ENCODE measurements at regions not wholly inside any gene's neighbourhood (a gene's known extent, or its start where the extent isn't known, plus 50 kb on each side); places are given as distances from the start of the nearest gene placed in this dataset.
A peak's percentile ranks its signal among the peaks of the same experiment; 100 is the strongest.
"Not testable (repeated sequence)": the region's sequence is repeated elsewhere in the genome, so short reads cannot be mapped to it uniquely, and the experiment has no call there.

- DNase-seq (ENCODE audit: low spot score), result no peak
Observed at GRCh38 chr1:239112101-239112935, 274.1 kb upstream of the CHRM3 start.

- DNase-seq (ENCODE audit: low spot score), result no peak
Observed at GRCh38 chr1:239107676-239108075, 278.7 kb upstream of the CHRM3 start.

- DNase-seq (ENCODE audit: low spot score), result not testable (repeated sequence)
Observed at GRCh38 chr1:239106689-239107088, 279.7 kb upstream of the CHRM3 start.

GRCh38 chr1:239098400-239099037, 287.8 kb upstream of the CHRM3 start:
- DNase-seq (ENCODE audit: low spot score), result no peak

- no peak for DNase-seq (ENCODE audit: low spot score)
Observed at GRCh38 chr1:239091537-239091936, 294.8 kb upstream of the CHRM3 start.

GRCh38 chr1:239084459-239085080, 301.8 kb upstream of the CHRM3 start:
- DNase-seq (ENCODE audit: low spot score), result no peak

- not testable (repeated sequence) for DNase-seq (ENCODE audit: low spot score)
Observed at GRCh38 chr1:239081947-239082346, 304.4 kb upstream of the CHRM3 start.

GRCh38 chr1:239067480-239067879, 318.9 kb upstream of the CHRM3 start:
- DNase-seq (ENCODE audit: low spot score), result no peak

- DNase-seq (ENCODE audit: low spot score), result no peak
Observed at GRCh38 chr1:239067058-239067457, 319.3 kb upstream of the CHRM3 start.

- no peak for DNase-seq (ENCODE audit: low spot score)
Observed at GRCh38 chr1:239061770-239062169, 324.6 kb upstream of the CHRM3 start.

- DNase-seq (ENCODE audit: low spot score), result no peak
Observed at GRCh38 chr1:239058190-239058589, 328.2 kb upstream of the CHRM3 start.

GRCh38 chr1:239056940-239057339, 329.4 kb upstream of the CHRM3 start:
- no peak for DNase-seq (ENCODE audit: low spot score)

- DNase-seq (ENCODE audit: low spot score), result no peak
Observed at GRCh38 chr1:239053279-239053678, 333.1 kb upstream of the CHRM3 start.

- DNase-seq (ENCODE audit: low spot score), result no peak
Observed at GRCh38 chr1:239049571-239049970, 336.8 kb upstream of the CHRM3 start.

GRCh38 chr1:239044829-239045228, 341.5 kb upstream of the CHRM3 start:
- no peak for DNase-seq (ENCODE audit: low spot score)

- DNase-seq (ENCODE audit: low spot score), result peak; percentile 12
Observed at GRCh38 chr1:239040523-239040922, 345.8 kb upstream of the CHRM3 start.

GRCh38 chr1:239031310-239031709, 355.1 kb upstream of the CHRM3 start:
- DNase-seq (ENCODE audit: low spot score), result no peak

GRCh38 chr1:239025997-239026694, 360.2 kb upstream of the CHRM3 start:
- no peak for DNase-seq (ENCODE audit: low spot score)

- no peak for DNase-seq (ENCODE audit: low spot score)
Observed at GRCh38 chr1:239025223-239025622, 361.1 kb upstream of the CHRM3 start.

GRCh38 chr1:239023732-239024360, 362.5 kb upstream of the CHRM3 start:
- DNase-seq (ENCODE audit: low spot score), result no peak

GRCh38 chr1:239016337-239016736, 370.0 kb upstream of the CHRM3 start:
- DNase-seq (ENCODE audit: low spot score), result no peak

- DNase-seq (ENCODE audit: low spot score), result no peak
Observed at GRCh38 chr1:239011382-239011781, 375.0 kb upstream of the CHRM3 start.
